IPS DF 19.7 (cell line): ENCODE measurements at regions not wholly inside any gene's neighbourhood (a gene's known extent, or its start where the extent isn't known, plus 50 kb on each side); places are given as distances from the start of the nearest gene placed in this dataset.
A peak's percentile ranks its signal among the peaks of the same experiment; 100 is the strongest.

Experiments
- DNase-seq: peaks from one replicate; pipeline ENCODE4 v3.0.0-alpha.2; 2013; ENCODE audit warnings: low read depth, low spot score

DNA sequence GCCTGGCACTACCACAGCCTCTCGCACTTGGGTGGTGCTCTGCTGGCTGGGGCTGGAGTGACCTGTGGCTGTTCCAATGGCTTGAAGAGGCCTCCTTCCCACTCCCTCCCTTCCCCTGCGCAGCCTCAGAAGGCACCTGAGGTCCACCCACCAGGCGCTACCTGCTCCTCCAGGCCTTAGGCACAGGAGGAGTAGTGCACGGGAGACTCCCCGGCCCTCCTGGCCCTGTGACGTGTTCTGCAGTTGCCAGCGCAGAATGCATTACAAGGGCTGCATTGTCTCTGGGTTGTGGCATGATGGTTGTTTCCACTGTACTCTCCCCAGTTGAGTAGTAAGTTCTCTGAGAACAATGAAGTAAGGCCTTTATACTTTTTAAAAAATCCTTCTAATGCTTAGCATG lies 128.6 kb downstream of the TEX29 start:
- no peak for DNase-seq

DNA sequence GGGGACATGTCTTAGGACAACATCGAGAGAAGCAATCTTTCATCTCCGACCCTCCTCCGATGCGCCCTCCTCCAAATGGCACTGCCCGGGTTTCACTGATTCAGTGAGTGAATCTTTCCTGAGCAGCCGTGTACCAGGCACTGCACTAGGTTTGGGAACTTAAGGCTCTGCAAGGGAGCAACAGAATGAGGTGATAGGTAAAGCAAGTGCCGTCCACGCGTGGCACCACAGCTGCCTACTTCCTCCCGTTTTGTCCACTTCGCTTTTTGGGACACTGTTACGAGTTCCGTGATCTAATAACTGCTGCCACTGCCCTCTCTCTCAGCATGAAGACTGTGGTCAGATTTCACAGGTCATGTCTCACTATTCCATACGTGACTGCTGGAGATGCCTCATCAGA lies 131.0 kb downstream of the TEX29 start:
- DNase-seq = no peak

DNA sequence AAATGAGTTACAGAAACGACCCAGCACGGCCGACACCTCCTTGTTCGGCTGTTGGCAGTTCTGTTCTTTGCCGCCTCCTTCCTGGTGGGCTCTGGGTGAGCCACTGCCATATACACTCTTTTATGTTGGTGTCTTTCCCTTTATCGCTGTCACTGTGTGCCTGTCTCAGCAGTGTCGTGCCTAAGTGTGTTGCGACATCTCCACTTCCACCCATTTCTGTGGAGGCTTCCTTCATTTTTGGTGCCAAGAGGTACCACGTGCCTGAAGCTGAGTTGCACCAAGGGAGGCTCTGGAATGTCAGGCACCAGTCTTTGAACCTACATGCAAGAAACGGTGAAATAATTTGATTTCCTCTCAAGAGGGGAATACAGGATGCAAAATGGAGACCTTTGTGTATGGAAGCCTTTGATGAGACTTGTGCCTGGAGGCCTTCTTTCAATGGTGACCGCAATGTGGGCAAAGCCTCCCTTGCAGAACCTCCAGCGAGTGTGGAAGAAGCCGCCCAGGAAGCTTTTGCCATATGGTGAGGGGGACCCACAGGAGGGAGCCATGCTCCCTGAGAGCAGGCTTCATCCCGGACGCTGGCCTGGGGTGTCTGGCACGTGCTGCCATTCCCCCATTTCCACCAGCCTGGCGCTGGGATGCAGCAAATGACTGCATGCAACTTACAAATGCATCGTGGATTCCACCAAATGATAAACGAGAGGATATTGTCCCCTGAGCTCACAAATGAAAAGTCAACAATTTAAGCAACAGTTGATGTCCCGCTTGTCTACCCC lies 136.2 kb downstream of the TEX29 start:
- no peak for DNase-seq

DNA sequence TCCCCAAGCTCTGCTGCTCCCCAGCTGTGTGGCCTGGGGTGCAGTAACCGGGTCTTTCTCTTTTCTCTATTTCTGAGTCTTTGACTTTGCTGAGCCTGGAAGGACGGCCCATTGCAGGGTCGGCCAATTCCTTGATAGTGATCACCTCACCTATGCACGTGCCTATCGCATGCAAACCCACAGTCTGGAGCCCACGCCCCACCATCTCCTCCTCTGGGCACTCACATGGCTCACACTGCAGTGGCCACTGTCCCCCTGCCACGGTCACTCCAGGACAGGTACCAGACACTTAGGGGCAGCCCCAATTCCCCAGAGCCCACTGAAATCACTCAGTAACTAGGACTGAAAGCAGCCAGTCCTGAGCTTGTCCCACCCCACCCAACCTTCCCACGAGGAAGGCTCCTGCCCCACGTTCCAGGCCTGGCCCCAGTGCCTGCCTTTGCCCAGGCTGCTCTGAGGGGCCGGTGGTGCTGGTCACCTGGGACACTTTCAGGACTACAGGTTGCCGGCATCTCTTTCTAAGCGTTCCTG lies 137.6 kb downstream of the TEX29 start:
- DNase-seq = no peak

DNA sequence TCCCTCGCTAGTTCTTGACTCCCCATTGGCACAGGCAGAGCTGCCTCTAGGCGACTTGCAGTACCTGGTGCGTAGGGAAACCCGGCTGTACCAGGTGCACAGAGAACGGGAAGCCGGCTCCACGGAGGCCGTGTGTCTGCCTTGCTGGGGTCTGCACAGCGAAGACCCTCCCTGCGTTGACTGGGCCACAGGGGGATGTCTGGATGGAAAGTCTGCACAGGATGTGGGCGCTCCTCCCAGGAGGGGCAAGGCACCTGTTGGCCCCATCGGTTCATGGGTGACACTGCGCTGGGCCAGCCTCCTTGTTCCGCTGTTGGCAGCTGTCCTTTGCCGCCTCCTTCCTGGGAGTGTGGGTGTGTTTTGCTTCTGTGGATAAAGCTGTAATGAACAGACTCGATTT lies 138.3 kb downstream of the TEX29 start:
- no peak for DNase-seq

DNA sequence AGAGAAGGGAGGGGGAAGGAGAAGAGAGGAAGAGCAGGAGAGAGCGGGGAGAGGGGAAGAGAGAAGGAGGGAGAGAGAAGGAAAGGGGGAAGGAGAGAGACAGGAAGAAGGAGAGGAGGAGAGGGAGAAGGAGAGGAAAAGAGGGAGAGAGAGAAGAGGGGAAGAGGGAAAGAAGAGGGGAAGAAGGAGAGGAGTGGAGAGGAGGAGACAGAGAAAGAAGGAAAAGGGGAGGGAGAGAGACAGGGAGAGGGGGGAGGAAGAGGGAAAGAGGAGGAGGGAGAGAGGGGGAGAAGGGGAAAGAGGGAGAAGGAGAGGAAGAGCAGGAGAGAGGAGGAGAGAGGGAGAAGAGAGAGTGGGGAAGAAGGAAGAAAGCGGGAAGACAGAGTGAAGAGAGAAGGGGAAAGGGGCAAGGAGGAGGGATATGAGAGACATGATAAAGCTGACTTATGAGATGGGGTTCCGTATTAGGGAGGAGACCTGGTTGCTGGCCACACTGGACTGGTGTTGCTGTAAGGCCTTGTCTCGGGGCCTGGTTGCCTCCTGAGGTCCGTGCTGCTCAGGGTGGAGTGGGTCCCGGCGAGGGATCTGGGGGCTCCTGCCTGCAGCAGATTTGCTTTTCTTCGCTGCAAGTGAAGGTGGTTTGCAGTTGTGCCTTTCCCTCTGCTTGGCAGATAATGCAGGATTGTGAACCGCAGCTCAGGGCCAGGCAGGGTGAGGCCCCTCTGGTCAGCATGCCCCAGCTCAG lies 139.5 kb downstream of the TEX29 start:
- DNase-seq = no peak

DNA sequence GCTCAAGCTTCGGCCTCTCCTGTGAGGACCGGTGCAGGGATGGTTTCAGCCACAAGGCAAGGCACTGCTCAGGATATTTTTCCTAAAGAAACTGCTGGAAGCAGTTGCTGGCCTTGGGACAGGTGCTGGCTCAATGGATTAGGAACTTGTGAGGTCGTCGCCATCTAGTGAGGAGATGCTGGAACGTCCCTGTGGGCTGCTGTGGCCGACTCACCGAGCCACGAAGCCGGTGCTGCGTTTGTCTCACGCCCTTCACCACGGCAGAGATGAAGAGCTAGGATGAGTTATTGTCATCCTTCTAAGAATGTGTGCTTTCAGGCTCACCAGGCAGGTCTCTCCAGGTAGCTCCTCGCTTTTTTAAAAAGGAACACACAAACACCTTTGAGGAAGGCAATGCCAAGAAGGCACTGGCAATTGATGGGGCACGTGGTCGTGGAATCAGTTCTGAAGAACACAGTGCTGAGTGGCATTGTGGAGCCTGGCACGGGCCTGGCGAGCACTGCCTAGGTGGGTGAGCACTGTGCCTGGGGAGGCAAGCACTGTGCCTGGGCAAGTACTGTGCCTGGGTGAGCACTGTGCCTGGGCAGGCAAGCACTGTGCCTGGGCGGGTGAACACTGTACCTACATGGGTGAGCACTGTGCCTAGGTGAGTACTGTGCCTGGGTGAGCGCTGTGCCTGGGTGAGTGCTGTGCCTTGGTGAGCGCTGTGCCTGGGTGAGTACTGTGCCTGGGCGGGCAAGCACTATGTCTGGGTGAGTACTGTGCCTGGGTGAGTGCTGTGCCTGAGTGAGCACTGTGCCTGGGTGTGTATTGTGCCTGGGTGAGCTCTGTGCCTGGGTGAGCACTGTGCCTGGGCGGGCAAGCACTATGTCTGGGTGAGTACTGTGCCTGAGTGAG lies 140.4 kb downstream of the TEX29 start:
- peak; percentile 42 for DNase-seq

DNA sequence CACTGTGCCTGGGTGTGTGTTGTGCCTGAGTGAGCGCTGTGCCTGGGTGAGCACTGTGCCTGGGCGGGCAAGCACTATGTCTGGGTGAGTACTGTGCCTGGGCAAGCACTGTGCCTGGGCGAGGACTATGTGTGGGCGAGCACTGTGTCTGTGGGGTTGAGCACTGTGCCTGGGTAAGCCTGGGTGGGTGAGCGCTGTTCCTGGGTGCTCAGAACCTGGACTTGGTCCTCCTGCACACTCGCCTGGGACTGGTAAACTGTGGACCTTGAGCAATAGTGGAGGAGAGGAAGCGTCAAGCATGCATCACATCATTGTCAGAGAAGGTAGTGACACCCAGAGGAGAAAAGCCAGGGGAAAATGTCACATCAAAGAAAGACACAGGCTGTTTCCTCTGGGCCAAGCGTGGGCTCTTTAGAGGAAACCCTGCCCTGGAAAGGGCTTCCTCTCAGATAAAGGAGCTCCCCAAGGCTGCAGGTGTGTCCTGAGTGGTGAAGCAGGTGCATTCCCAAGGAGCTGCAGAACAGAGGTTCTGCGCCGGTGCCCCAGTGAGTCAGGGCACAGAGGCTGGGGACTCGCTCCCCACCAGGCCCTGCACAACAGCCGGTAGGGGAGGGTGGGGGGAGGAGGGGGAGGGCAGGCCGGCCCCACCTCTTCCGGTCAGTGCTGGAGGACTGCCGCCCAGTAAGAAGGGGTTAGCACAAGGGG lies 141.2 kb downstream of the TEX29 start:
- DNase-seq = no peak

DNA sequence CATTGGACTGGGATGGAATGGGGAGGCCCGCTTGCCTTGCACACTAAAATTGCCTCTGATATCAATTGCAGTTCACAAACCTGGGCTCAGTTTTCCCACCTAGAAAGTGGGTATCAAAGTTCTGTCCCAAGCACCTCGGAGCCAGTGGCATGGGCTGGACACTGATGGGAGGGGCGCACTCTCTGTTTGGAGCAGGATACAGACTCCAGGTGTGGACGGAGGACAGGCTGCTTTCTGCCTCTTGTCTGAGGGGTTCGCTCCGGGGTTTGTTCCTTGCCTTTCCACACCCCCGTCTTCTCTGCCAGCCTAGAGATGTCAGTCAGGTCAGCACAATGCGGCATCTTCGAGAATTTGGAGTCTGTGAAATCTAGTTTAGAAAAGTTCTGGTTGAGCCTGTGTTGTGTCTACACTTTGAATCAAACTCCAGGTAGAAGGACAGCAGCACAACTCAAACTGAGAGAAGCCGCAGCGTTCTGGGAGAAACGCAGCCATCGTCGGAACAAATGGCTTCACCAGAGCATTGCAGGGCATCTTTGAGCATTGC lies 141.9 kb downstream of the TEX29 start:
- DNase-seq = no peak

DNA sequence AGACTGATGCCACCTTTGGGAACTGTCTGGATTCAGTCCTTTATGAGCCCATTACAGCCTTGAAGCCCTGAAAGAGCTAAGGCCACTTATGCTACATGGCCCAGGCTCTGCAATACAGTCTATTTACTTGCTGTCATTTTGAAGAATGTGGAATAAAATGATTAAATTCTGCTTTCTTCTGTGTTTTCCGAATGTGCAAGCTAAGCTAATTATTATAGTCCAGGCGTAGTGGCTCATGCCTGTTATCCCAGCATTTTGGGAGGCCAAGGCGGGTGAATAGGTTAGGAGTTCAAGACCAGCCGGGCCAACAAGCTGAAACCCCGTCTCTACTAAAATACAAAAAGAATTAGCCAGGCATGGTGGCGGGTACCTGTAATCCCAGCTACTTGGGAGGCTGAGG lies 142.5 kb downstream of the TEX29 start:
- no peak for DNase-seq

DNA sequence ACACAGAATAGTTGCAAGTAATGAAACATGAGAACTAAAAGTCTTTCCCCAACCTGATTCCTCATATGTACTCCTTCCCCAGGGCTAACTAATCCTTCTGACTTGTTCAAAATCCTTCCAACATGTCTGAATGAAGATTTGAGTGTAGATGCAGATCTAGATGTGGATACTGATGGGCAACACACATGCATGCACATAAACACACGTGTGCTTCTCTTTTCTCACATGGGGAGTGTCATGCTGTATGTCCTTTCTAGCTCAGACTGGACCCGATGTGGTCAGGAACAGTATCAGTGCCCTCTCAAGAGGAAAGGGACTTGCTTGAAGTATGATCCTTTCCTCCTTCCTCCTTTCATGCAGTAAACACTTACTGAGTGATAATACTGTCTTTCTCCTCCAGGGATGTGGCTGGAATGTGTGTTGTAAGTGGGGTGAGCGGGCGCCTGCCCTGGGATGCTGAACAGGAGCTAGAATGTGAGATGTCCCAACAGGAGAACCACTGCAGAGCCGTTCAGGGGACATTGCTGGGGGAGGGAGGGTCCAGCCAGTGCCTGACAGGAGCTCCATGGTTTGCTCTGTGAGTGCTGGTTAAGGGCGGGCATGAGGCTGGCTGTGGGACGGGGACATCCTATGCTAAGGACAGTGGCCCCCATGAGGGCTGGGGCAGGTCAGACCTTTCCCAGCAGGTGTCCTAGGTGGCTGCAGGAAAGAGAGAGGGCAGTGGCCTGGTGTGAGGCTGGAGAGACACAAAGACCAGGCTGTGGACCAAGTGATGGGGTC lies 146.9 kb downstream of the TEX29 start:
- no peak for DNase-seq

DNA sequence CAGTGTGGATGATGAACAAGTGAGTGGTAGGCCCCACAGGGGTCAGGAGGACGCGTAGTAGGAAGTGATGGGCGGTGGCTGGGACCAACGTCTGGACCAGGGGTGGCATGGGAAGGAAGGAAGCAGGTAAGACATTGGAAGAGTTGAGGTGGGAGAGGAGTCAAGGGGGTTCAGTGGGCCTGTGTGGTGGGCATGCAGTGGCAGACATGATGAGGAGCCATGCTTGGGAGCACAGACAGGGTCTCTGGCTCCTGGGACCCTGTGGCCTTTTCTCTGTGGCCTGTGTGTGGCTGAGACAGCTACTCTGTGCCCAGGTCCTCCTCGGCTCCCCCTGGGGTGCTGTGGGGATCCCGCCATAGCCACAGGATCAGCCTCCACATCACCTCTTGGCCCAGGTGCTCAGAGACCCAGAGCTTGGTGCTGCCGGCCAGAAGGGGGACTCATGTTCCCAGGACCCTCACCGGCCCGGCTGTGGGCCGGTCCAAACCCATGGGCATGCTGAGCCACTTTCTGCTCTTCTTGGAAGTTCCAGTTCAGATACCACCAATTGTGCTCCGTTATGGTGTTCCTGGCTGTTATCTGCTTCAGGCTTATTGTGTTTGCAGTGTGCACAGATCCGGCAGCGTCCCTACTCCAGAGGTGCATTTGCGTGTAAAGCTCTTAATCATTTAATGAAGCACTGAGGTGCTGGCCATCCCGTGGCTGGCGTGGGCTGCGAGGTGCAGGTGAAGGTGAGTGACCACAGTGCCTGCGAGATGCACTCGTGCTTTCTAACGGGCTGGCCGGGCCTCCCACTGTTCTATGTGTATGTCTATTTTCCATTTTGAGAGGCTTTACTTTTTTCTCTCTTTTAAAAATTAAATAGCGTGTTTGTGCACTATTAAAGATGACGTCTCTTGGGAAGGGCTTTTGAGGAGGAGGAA lies 147.9 kb downstream of the TEX29 start:
- no peak for DNase-seq

DNA sequence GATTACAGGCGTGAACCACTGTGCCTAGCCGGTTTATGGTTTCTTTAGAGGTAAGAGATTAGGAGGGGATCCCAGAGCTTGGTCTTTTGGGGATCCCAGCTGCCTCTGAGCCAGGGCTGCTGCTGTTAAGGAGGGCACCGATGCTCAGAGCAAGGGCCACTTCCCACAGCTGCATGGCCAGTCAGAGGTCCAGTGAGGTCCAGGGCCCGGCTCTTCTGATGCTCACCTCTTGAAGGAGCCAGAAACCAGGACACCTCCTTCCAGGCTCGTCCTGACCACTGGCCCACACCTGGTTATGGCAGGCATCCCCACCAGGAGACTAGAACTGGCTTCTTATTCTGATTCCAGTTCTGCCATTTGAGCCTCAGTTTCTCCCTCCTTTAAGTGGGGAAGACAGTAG lies 149.0 kb downstream of the TEX29 start:
- DNase-seq = no peak

DNA sequence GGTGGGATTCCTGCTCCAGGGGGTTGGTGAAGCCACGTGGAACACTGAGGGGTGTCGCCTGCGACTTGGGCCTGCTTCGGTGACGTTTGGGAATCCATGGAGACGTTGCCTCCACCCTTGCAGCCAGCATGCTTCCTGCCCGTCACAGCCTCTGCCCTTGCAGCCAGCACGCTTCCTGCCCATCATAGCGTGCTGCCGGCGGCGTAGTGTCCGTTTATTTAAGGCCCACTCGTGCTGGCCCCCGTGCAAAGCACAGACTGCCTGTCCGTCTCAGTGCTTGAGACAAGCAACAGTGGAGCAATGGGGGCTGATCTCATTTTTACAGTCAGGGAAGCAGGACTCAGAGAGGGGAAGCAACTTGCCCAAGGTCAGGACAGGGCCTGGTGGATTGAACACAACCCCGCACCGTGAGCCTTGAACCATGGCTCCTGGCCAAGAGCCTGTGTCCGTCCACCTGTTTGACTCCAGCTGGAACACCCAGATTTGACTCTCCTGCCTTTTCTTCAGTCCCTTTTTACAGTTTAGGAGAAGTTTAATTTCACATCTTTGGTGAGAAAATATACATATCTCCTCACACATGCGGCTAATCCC lies 149.6 kb downstream of the TEX29 start:
- no peak for DNase-seq

DNA sequence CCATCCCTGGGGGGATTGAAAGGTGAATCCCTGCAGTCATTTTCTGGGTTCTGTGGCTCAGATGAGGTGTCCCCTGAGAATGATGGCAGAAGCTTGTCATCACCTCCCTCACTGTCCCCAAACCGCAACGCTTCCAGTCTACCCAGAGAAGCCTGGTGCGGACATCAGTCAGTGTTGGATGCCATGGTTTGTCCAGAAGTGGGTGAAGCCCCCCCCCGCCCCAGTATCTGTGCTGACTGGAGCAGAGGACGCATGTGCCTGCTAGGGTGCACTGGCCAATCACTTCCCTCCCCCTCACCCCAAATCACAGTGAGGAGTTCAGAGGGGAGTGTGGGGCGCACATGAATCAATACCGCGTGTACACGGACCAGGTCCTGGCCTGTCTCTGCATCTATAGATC lies 150.5 kb downstream of the TEX29 start:
- no peak for DNase-seq

DNA sequence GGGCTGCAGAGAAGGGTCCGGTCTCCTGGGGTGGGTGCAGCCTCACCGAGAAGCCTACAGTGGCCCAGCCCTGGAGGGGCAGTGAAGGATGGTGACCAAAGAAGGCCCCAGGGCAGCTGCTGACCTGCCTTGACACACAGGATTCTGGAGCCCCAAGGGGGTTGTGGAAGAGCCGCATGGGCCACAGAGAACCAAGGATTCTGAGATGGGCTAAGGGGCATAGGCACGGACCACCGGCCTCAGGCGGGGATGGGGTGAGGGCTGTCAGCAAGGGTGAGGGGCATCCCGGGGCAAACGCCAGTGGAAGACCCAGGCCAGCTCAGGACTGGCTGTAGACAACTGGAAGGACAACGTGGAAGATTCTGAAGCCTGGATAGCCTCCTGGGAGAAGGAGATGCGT lies 151.6 kb downstream of the TEX29 start:
- no peak for DNase-seq

DNA sequence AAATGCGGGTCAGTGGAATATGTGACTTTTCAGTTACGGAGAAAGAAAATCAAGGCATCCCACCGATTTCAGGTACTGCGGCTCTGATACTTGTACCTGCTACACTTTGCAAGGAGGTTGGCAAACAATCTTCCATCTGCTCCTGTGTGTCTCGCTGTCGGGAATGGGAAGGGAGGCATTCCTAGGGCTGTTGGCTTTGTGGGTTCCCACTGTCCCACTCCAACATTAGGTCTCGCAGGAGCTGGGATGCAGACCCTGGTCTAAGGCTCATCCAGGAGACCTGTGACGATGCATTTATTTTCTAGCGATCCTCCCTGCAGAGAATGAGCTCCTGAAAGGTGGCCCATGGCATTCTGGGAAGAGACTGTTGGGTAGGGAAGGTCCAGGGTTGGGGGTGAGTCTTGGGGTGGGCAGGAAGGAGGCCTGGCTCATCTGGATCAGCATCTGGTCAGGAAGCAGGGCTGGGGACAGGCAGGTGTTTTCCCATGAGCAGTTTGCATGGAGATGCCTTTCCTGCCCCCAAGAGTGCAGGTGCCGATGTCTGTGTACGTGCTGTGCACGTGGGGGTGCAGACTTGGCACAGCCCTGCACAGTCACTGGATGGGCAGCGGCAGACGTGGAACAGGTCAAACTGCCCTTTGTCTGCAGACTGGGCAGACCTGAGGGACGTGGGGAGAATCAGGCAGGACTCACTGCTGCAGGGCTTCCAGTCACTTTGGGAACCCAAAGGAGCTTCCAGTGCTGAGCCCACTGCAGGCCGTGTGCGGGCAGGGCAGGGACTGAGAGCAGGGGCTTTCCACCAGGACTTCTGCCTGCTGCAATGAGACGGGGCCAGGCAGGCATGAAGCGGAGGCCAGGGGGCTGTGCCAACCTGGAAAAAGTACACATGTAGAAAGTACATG lies 152.4 kb downstream of the TEX29 start:
- DNase-seq = no peak
